ENCODE measurements at regions not wholly inside any gene's neighbourhood (a gene's known extent, or its start where the extent isn't known, plus 50 kb on each side); places are given as distances from the start of the nearest gene placed in this dataset.

GRCh38 chr12:5308216-5308615, 123.7 kb upstream of the NTF3 start:
- no peak for TF ChIP-seq TAF1 (IDR thresholded peaks at IDR 0.05; ENCODE audit: low read depth)
- no peak for TF ChIP-seq CTCF (IDR thresholded peaks at IDR 0.05; ENCODE audit: poor library complexity, severe bottlenecking)
- no peak for TF ChIP-seq MXI1 (conservative IDR thresholded peaks at IDR 0.05; ENCODE audit: poor library complexity, severe bottlenecking)
- no peak for TF ChIP-seq POLR2AphosphoS5 (IDR thresholded peaks at IDR 0.05)
- TF ChIP-seq EP300 (conservative IDR thresholded peaks at IDR 0.05; ENCODE audit: poor library complexity, severe bottlenecking): no peak
- no peak for TF ChIP-seq REST (IDR thresholded peaks at IDR 0.05; ENCODE audit: borderline replicate concordance)
- no peak for TF ChIP-seq EZH2 (IDR thresholded peaks at IDR 0.05; ENCODE audit: borderline replicate concordance, insufficient read depth, low read length, poor library complexity, severe bottlenecking)
- TF ChIP-seq SMC3 (conservative IDR thresholded peaks at IDR 0.05; ENCODE audit: poor library complexity): no peak
